CD4-positive, alpha-beta T cell treated with Interferon gamma for 1 hour (primary cell): ENCODE measurements at regions not wholly inside any gene's neighbourhood (a gene's known extent, or its start where the extent isn't known, plus 50 kb on each side); places are given as distances from the start of the nearest gene placed in this dataset.

ENCODE experiments used
- DNase-seq: peaks from one replicate; pipeline ENCODE4 v3.0.0-alpha.2; 2020

- DNase-seq: no peak
Observed at GRCh38 chr6:134866563-134866962, 83.3 kb downstream of the ALDH8A1 start.

GRCh38 chr6:134864558-134864957 is 85.3 kb downstream of the ALDH8A1 start:
- DNase-seq: no peak

GRCh38 chr6:134863763-134864510 is 86.0 kb downstream of the ALDH8A1 start:
- DNase-seq: no peak

- no peak for DNase-seq
Observed at GRCh38 chr6:134854366-134854765, 95.5 kb downstream of the ALDH8A1 start.

- no peak for DNase-seq
Observed at GRCh38 chr6:134853111-134854055, 96.5 kb downstream of the ALDH8A1 start.

- no peak for DNase-seq
Observed at GRCh38 chr6:134851548-134851947, 98.4 kb downstream of the ALDH8A1 start.

- DNase-seq: no peak
Observed at GRCh38 chr6:134850721-134851305, 99.1 kb downstream of the ALDH8A1 start.

GRCh38 chr6:134849920-134850447 is 99.9 kb downstream of the ALDH8A1 start:
- no peak for DNase-seq

- DNase-seq: no peak
Observed at GRCh38 chr6:134848076-134848475, 101.8 kb downstream of the ALDH8A1 start.

- DNase-seq: no peak
Observed at GRCh38 chr6:134846865-134847264, 103.0 kb downstream of the ALDH8A1 start.

GRCh38 chr6:134846031-134846430 is 103.9 kb downstream of the ALDH8A1 start:
- no peak for DNase-seq

- DNase-seq: no peak
Observed at GRCh38 chr6:134844120-134844519, 105.8 kb downstream of the ALDH8A1 start.

- no peak for DNase-seq
Observed at GRCh38 chr6:134840086-134840867, 109.6 kb downstream of the ALDH8A1 start.

GRCh38 chr6:134835993-134836392 is 113.9 kb downstream of the ALDH8A1 start:
- DNase-seq: no peak

GRCh38 chr6:134830940-134831339 is 119.0 kb downstream of the ALDH8A1 start:
- no peak for DNase-seq

- DNase-seq: no peak
Observed at GRCh38 chr6:134830194-134830593, 119.7 kb downstream of the ALDH8A1 start.

GRCh38 chr6:134828641-134829040 is 121.3 kb downstream of the ALDH8A1 start:
- no peak for DNase-seq

- no peak for DNase-seq
Observed at GRCh38 chr6:134826889-134827737, 122.8 kb downstream of the ALDH8A1 start.

- DNase-seq: no peak
Observed at GRCh38 chr6:134823710-134824034, 126.2 kb downstream of the ALDH8A1 start.

- DNase-seq: peak; percentile 4
Observed at GRCh38 chr6:134822920-134823709, 126.8 kb downstream of the ALDH8A1 start.
